ENCODE measurements at regions not wholly inside any gene's neighbourhood (a gene's known extent, or its start where the extent isn't known, plus 50 kb on each side); places are given as distances from the start of the nearest gene placed in this dataset.

DNA sequence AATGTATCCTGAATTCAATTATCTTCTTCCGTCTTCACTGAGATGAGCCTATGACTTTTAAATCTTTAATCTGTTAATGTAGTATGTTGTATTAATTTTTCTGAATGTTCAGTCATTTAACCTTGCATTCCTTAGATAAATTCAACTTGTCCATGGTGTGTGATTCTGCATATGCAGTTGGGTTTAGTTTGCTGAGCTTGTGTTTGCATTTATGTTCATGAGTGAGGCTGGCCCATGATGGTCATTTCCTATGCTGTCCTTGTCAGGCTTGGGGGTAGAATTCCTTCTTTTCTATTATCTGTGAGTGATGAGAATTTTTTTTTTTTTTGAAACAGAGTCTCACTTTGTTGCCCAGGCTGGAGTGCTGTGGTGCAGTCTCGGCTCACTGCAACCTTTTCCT, 131.8 kb upstream of the COL5A1 start:
- POLR2A ChIA-PET (ENCODE audit: low non-redundant PET) = no interaction called here
- DNase-seq (ENCODE audit: low spot score) = no peak
- CTCF ChIA-PET = no interaction called here
- H3K27ac ChIP-seq = no peak overlapping the region
- TF ChIP-seq, protein P1, sequence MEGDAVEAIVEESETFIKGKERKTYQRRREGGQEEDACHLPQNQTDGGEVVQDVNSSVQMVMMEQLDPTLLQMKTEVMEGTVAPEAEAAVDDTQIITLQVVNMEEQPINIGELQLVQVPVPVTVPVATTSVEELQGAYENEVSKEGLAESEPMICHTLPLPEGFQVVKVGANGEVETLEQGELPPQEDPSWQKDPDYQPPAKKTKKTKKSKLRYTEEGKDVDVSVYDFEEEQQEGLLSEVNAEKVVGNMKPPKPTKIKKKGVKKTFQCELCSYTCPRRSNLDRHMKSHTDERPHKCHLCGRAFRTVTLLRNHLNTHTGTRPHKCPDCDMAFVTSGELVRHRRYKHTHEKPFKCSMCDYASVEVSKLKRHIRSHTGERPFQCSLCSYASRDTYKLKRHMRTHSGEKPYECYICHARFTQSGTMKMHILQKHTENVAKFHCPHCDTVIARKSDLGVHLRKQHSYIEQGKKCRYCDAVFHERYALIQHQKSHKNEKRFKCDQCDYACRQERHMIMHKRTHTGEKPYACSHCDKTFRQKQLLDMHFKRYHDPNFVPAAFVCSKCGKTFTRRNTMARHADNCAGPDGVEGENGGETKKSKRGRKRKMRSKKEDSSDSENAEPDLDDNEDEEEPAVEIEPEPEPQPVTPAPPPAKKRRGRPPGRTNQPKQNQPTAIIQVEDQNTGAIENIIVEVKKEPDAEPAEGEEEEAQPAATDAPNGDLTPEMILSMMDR (conservative IDR thresholded peaks at IDR 0.05; ENCODE audit: low read depth) = no peak

DNA sequence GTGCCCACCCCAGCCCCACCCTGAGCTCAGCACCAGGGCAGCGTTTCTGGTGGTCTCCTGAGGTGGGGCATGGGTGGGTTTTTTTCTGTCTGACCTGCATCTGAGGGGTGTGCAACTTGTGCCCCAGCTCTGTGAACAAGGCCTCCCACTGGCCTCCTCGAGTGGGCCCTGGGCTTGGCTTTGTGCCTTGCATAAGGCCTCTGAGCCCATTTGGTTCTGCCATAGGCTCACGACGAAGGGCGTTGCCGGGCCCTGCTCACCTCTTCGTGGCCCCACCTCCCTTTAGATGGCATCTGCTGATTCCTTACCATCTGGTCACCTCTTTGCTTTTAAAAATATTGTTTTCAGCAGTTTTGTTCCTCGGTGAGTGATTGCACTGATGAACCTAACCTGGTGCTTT, 127.1 kb upstream of the COL5A1 start:
- CTCF ChIA-PET = no interaction called here
- H3K27ac ChIP-seq = no peak overlapping the region
- TF ChIP-seq, protein P1 (conservative IDR thresholded peaks at IDR 0.05; ENCODE audit: low read depth) = no peak
- POLR2A ChIA-PET (ENCODE audit: low non-redundant PET) = no interaction called here
- DNase-seq (ENCODE audit: low spot score) = no peak

DNA sequence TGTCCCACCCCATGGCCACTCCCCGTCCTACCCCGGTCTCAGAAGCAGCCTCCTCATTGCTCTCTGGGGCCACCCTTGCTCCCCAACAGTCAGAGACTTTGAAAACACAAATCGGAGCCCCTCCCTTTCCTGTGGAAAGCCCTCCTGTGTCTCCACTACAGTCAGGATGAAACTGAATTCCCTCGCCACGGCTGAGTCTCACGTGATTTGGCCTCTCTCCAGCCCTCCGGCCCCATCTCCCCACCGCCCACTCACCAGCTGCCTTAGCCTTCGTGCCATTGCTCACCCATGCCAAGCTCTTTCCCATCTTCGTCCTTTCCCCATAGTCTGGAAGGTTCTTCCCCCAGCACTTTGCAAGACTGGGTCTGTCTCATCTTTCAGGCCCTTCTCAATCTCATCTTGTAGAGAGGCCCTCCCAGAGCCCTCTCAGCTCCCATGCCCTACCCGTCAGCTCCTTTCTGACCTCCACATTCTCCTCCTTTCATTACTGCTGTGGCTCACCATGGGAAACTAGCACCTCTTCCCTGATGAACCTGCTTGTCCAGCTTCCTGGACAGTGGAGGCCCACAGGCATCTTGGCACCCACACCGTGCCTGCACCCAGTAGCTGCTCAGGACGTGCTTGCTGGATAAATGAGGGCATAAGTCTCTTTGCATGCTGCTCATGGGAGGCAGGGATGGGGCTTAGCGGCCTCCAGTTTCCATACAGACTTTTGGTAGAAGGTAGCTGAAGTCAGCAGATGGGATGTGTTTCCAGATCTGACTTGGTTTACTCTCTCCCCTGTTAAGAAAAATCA, 126.4 kb upstream of the COL5A1 start:
- H3K27ac ChIP-seq = no peak overlapping the region
- POLR2A ChIA-PET (ENCODE audit: low non-redundant PET) = no interaction called here
- TF ChIP-seq, protein P1 (conservative IDR thresholded peaks at IDR 0.05; ENCODE audit: low read depth) = no peak
- no peak for DNase-seq (ENCODE audit: low spot score)
- CTCF ChIA-PET = interaction anchor here (0.6 kb wide), 2 partner anchors 22 to 41 kb away, joined by 4 to 6 read pairs; no protein-coding TSS in a partner anchor

DNA sequence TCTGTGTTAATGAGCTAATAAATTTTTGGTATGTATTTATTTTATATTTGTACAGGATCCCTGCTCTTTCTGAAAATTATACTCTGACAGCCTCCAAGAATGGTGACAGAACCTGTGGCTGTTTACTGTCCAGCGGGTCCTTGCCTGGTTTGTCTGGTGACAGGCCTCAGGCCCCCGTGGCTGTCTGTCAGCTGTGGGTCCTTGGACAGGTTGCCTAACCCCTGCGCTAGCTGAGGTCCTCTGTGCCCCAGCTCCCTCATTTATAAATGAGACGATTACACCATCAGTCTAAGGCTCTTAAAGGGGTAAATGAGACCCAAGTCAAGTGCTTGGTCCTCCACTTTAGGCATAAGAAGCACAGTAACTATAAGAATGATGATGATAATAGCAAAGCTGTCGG, 125.1 kb upstream of the COL5A1 start:
- ChIA-PET POLR2A (ENCODE audit: low non-redundant PET) (no interaction called here), CTCF (interaction anchor here (0.6 kb wide), 3 partner anchors 197 to 681 kb away, joined by 3 to 4 read pairs (median 3); no protein-coding TSS in a partner anchor)
- TF ChIP-seq, protein P1 (conservative IDR thresholded peaks at IDR 0.05; ENCODE audit: low read depth) = no peak
- no peak for DNase-seq (ENCODE audit: low spot score)
- H3K27ac ChIP-seq = no peak overlapping the region

DNA sequence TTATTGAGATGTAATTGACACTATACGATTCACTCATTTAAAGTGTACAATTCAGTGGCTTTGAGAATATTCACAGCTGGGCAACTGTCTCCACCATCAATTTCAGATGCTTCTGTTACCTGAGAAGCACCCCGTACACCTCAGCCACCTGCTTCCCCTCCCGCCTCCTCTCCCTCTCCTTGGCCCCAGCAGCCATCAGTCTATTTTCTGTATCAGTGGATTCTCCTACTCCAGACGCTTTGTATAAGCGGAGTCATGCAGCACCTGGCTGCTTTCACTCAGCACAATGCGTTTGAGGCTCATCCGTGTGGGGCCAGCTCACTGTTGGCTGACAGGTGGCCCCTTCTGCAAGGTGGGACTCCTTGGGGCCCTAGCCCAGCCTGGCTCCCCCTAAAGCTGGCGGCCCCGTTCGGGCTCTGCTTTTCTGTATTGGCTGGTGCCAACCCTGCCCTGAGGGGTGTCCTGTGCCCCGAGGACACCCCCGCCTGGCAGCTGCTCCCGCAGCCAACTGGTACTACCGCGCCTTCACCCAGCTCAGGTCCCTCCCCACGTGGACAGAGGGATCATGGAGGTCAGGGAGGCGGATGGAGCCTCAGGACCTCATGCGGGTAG, 124.4 kb upstream of the COL5A1 start:
- TF ChIP-seq, protein P1 (conservative IDR thresholded peaks at IDR 0.05; ENCODE audit: low read depth) = no peak
- ChIA-PET POLR2A (ENCODE audit: low non-redundant PET) (no interaction called here), CTCF (interaction anchor here (0.5 to 0.6 kb wide), 3 partner anchors 86 to 792 kb away, joined by 3 to 4 read pairs (median 3); no protein-coding TSS in a partner anchor)
- H3K27ac ChIP-seq = no peak overlapping the region
- no peak for DNase-seq (ENCODE audit: low spot score)

DNA sequence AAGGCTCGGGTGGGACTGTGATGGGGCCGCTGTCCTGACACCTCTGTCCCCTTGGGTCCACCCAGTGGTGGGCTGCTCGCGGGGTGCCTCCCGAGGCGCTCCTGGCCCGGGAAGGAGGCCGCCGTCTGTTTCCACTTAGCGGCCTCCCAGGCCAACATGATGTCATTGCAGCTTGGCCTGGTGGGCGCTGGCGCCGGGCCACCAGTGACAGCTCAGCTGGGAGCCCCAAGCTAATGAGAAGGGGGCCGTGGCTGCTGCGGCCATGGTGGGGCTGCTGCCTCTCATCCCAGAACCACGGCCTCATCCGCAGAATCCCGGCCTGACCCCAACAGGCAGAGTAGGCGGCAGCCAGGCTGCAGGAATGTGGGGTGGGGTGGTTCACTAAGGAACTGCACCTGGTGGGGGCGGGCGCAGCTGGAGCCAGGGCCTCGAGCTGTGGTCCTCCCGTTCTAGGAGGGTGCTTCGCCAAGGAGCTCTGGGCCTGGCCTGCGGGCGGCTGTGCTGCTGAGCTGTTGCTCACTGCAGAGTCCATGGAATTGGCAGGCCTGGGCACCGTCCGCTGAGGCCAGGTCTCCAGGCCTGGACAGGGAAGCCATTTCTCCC, 123.5 kb upstream of the COL5A1 start:
- TF ChIP-seq, protein P1 (conservative IDR thresholded peaks at IDR 0.05; ENCODE audit: low read depth) = no peak
- CTCF ChIA-PET = no interaction called here

More for the DNA sequence above, 123.5 kb upstream of the COL5A1 start:
- no peak for DNase-seq (ENCODE audit: low spot score)
- POLR2A ChIA-PET (ENCODE audit: low non-redundant PET) = no interaction called here
- no peak overlapping the region for H3K27ac ChIP-seq
